ENCODE measurements at regions not wholly inside any gene's neighbourhood (a gene's known extent, or its start where the extent isn't known, plus 50 kb on each side); places are given as distances from the start of the nearest gene placed in this dataset.

- TF ChIP-seq REST (IDR thresholded peaks at IDR 0.05) (no peak), EGR1 (IDR thresholded peaks at IDR 0.05; ENCODE audit: low read depth in 2 of 2) (no peak), CTCF (IDR thresholded peaks at IDR 0.05; ENCODE audit: low read depth, low read length, missing input control) (no peak), FOXA2 (IDR thresholded peaks at IDR 0.05) (no peak), RAD21 (IDR thresholded peaks at IDR 0.05) (no peak), JUND (IDR thresholded peaks at IDR 0.05) (no peak), HNF4A (conservative IDR thresholded peaks at IDR 0.05) (no peak)
Observed at GRCh38 chr18:40259115-40259835, 1695.8 kb upstream of the PIK3C3 start (continued).

- Histone ChIP-seq H3K27me3 (ENCODE audit: control insufficient read depth in 4 of 4, insufficient read depth in 4 of 4, low read length in 3 of 4) (no peaks in the 10 kb centered on the region), H3K4me3 (ENCODE audit: low read depth in 1 of 3, low read length in 3 of 3) (no peak overlapping the region), H3K9me3 (ENCODE audit: control insufficient read depth in 4 of 4, low read length in 3 of 4) (no peaks in the 10 kb centered on the region), H3K36me3 (ENCODE audit: control insufficient read depth in 4 of 4, insufficient read depth in 3 of 4, low read depth in 1 of 4, low read length in 3 of 4) (no peaks in the 10 kb centered on the region), H3K4me1 (ENCODE audit: control insufficient read depth in 4 of 4, insufficient read depth in 4 of 4, low read length in 3 of 4) (no peaks in the 10 kb centered on the region), H3K9ac (ENCODE audit: low read depth in 1 of 2, low read length in 2 of 2) (no peak overlapping the region), H3K27ac (ENCODE audit: low read depth in 1 of 2, low read length in 2 of 2) (no peak overlapping the region)
- 77% methylated on average over 2 of the region's 2 CpGs for WGBS
- no peak for TF ChIP-seq MAX (IDR thresholded peaks at IDR 0.05)
- no peak for TF ChIP-seq GABPA (IDR thresholded peaks at IDR 0.05 in 1 of 2, conservative IDR thresholded peaks at IDR 0.05 in 1 of 2)
- TF ChIP-seq FOXA2 (IDR thresholded peaks at IDR 0.05) = no peak
- TF ChIP-seq SP1 (IDR thresholded peaks at IDR 0.05) = no peak
- TF ChIP-seq HNF4G (IDR thresholded peaks at IDR 0.05) = no peak
- no peak for TF ChIP-seq FOXA1 (IDR thresholded peaks at IDR 0.05)
- TF ChIP-seq RXRA (IDR thresholded peaks at IDR 0.05) = no peak
- no peak for TF ChIP-seq NR2F2 (IDR thresholded peaks at IDR 0.05)
- TF ChIP-seq JUND (IDR thresholded peaks at IDR 0.05) = no peak
- no peak for DNase-seq (ENCODE audit: low spot score)
Observed at GRCh38 chr18:40258311-40258710, 1696.7 kb upstream of the PIK3C3 start.

- DNase-seq (ENCODE audit: low spot score) = no peak
- no peak overlapping the region for H3K27ac ChIP-seq (ENCODE audit: low read depth in 1 of 2, low read length in 2 of 2)
- WGBS = 70% methylated on average over 1 of the region's 1 CpG
- TF ChIP-seq YY1 (IDR thresholded peaks at IDR 0.05) (no peak), FOXA2 (IDR thresholded peaks at IDR 0.05) (no peak), REST (IDR thresholded peaks at IDR 0.05) (no peak), HNF4G (IDR thresholded peaks at IDR 0.05) (no peak), CTCF (IDR thresholded peaks at IDR 0.05; ENCODE audit: low read depth, low read length, missing input control) (no peak), FOXA1 (IDR thresholded peaks at IDR 0.05) (no peak), ATF3 (IDR thresholded peaks at IDR 0.05) (no peak), JUND (IDR thresholded peaks at IDR 0.05) (no peak), EGR1 (IDR thresholded peaks at IDR 0.05; ENCODE audit: low read depth in 2 of 2) (no peak), SP1 (IDR thresholded peaks at IDR 0.05) (no peak), TAF1 (conservative IDR thresholded peaks at IDR 0.05) (no peak), HNF4A (conservative IDR thresholded peaks at IDR 0.05) (no peak), RAD21 (IDR thresholded peaks at IDR 0.05) (no peak), NR2F2 (IDR thresholded peaks at IDR 0.05) (no peak)
Observed at GRCh38 chr18:40250236-40250635, 1704.8 kb upstream of the PIK3C3 start.

More at GRCh38 chr18:40250236-40250635, 1704.8 kb upstream of the PIK3C3 start:
- no peaks in the 10 kb centered on the region for H3K27me3 ChIP-seq (ENCODE audit: control insufficient read depth in 4 of 4, insufficient read depth in 4 of 4, low read length in 3 of 4)
- H3K36me3 ChIP-seq (ENCODE audit: control insufficient read depth in 4 of 4, insufficient read depth in 3 of 4, low read depth in 1 of 4, low read length in 3 of 4) = no peaks in the 10 kb centered on the region
- no peak overlapping the region for H3K4me3 ChIP-seq (ENCODE audit: low read depth in 1 of 3, low read length in 3 of 3)
- H3K9ac ChIP-seq (ENCODE audit: low read depth in 1 of 2, low read length in 2 of 2) = no peak overlapping the region
- no peaks in the 10 kb centered on the region for H3K4me1 ChIP-seq (ENCODE audit: control insufficient read depth in 4 of 4, insufficient read depth in 4 of 4, low read length in 3 of 4)
- no peaks in the 10 kb centered on the region for H3K9me3 ChIP-seq (ENCODE audit: control insufficient read depth in 4 of 4, low read length in 3 of 4)

Data from liver (tissue), 8 donors.